H1 (cell line): ENCODE measurements at regions not wholly inside any gene's neighbourhood (a gene's known extent, or its start where the extent isn't known, plus 50 kb on each side); places are given as distances from the start of the nearest gene placed in this dataset.

Source experiments
- CHD1 ChIP-seq: IDR thresholded peaks from 2 replicates; pipeline ENCODE4 v1.6.1; 2012; ENCODE audit warnings: low read depth, low read length, improper control_type of control experiment
- POLR2A ChIP-seq, 2 experiments: IDR thresholded peaks; 1 replicate in 1 of 2; 2 replicates in 1 of 2; pipeline ENCODE4 v1.6.1; 2011; ENCODE audit warnings: low read depth in 2 of 2, low read length in 2 of 2, mild to moderate bottlenecking in 2 of 2; ENCODE audit errors: control extremely low read depth in 1 of 2
- TF ChIP-seq, protein P1 (sequence below): fragments of 300-600 bp; sonication (generic); IDR thresholded peaks from 2 replicates; pipeline ENCODE4 v1.7.1; 2012; ENCODE audit warnings: low read length, moderate library complexity, mild to moderate bottlenecking, inconsistent platforms; ENCODE audit not compliant: insufficient replicate concordance

DNA sequence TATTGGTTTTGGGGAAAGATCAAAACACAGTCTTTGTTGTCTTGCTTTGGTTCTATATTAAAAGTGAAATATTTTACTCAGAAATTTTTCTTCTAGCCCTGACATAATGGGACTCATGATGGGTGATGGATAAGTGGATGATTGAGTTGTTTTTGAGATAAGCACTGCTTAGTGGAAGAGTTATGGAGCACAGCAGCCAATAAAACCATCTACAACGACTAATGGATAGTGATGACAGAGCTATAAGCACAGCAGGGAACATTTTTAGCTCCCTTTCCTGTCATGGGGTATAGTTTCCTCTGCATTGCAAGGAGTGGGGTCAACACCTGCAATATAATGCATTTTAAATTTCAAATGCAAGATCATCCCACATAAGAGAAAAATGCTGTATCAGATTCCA, 812.4 kb downstream of the STPG2 start (continued):
- TF ChIP-seq, protein P1, sequence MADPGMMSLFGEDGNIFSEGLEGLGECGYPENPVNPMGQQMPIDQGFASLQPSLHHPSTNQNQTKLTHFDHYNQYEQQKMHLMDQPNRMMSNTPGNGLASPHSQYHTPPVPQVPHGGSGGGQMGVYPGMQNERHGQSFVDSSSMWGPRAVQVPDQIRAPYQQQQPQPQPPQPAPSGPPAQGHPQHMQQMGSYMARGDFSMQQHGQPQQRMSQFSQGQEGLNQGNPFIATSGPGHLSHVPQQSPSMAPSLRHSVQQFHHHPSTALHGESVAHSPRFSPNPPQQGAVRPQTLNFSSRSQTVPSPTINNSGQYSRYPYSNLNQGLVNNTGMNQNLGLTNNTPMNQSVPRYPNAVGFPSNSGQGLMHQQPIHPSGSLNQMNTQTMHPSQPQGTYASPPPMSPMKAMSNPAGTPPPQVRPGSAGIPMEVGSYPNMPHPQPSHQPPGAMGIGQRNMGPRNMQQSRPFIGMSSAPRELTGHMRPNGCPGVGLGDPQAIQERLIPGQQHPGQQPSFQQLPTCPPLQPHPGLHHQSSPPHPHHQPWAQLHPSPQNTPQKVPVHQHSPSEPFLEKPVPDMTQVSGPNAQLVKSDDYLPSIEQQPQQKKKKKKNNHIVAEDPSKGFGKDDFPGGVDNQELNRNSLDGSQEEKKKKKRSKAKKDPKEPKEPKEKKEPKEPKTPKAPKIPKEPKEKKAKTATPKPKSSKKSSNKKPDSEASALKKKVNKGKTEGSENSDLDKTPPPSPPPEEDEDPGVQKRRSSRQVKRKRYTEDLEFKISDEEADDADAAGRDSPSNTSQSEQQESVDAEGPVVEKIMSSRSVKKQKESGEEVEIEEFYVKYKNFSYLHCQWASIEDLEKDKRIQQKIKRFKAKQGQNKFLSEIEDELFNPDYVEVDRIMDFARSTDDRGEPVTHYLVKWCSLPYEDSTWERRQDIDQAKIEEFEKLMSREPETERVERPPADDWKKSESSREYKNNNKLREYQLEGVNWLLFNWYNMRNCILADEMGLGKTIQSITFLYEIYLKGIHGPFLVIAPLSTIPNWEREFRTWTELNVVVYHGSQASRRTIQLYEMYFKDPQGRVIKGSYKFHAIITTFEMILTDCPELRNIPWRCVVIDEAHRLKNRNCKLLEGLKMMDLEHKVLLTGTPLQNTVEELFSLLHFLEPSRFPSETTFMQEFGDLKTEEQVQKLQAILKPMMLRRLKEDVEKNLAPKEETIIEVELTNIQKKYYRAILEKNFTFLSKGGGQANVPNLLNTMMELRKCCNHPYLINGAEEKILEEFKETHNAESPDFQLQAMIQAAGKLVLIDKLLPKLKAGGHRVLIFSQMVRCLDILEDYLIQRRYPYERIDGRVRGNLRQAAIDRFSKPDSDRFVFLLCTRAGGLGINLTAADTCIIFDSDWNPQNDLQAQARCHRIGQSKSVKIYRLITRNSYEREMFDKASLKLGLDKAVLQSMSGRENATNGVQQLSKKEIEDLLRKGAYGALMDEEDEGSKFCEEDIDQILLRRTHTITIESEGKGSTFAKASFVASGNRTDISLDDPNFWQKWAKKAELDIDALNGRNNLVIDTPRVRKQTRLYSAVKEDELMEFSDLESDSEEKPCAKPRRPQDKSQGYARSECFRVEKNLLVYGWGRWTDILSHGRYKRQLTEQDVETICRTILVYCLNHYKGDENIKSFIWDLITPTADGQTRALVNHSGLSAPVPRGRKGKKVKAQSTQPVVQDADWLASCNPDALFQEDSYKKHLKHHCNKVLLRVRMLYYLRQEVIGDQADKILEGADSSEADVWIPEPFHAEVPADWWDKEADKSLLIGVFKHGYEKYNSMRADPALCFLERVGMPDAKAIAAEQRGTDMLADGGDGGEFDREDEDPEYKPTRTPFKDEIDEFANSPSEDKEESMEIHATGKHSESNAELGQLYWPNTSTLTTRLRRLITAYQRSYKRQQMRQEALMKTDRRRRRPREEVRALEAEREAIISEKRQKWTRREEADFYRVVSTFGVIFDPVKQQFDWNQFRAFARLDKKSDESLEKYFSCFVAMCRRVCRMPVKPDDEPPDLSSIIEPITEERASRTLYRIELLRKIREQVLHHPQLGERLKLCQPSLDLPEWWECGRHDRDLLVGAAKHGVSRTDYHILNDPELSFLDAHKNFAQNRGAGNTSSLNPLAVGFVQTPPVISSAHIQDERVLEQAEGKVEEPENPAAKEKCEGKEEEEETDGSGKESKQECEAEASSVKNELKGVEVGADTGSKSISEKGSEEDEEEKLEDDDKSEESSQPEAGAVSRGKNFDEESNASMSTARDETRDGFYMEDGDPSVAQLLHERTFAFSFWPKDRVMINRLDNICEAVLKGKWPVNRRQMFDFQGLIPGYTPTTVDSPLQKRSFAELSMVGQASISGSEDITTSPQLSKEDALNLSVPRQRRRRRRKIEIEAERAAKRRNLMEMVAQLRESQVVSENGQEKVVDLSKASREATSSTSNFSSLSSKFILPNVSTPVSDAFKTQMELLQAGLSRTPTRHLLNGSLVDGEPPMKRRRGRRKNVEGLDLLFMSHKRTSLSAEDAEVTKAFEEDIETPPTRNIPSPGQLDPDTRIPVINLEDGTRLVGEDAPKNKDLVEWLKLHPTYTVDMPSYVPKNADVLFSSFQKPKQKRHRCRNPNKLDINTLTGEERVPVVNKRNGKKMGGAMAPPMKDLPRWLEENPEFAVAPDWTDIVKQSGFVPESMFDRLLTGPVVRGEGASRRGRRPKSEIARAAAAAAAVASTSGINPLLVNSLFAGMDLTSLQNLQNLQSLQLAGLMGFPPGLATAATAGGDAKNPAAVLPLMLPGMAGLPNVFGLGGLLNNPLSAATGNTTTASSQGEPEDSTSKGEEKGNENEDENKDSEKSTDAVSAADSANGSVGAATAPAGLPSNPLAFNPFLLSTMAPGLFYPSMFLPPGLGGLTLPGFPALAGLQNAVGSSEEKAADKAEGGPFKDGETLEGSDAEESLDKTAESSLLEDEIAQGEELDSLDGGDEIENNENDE: no peak
- no peak for TF ChIP-seq CHD1
- TF ChIP-seq POLR2A (IDR thresholded peaks at IDR 0.05; ENCODE audit: control extremely low read depth in 1 of 2, low read depth in 2 of 2, low read length in 2 of 2): no peak
